ENCODE measurements at regions not wholly inside any gene's neighbourhood (a gene's known extent, or its start where the extent isn't known, plus 50 kb on each side); places are given as distances from the start of the nearest gene placed in this dataset.
"Not testable (repeated sequence)": the region's sequence is repeated elsewhere in the genome, so short reads cannot be mapped to it uniquely, and the experiment has no call there.

- no peak overlapping the region for H3K27ac ChIP-seq
- H3K4me3 ChIP-seq = no peak overlapping the region
- no peak for DNase-seq
- no peak for ATAC-seq
- H3K4me1 ChIP-seq = no peaks in the 10 kb centered on the region
- intact Hi-C loops (cut with DNase I) = no loop called here
- H3K27me3 ChIP-seq = no peaks in the 10 kb centered on the region
- no peak for TF ChIP-seq CTCF (IDR thresholded peaks at IDR 0.05)
- H3K9me3 ChIP-seq = peaks cover 0 to 1% (median 0%) of the 10 kb centered on the region in 11 donors
- H3K36me3 ChIP-seq = no peaks in the 10 kb centered on the region
These were observed 238.4 kb upstream of the ETAA1 start for GRCh38 chr2:67158718-67159117.

GRCh38 chr2:67159929-67160328, 237.2 kb upstream of the ETAA1 start:
- TF ChIP-seq CTCF (IDR thresholded peaks at IDR 0.05) = no peak
- Histone ChIP-seq H3K36me3 (no peaks in the 10 kb centered on the region), H3K9me3 (no peaks in the 10 kb centered on the region), H3K4me3 (no peak overlapping the region), H3K27me3 (no peaks in the 10 kb centered on the region), H3K4me1 (no peaks in the 10 kb centered on the region), H3K27ac (no peak overlapping the region)
- DNase-seq (no peak), ATAC-seq (no peak)
- WGBS, 2 donors = 68 to 70% methylated on average over 4 of the region's 4 CpGs
- intact Hi-C loops (cut with DNase I) = no loop called here

- TF ChIP-seq CTCF (IDR thresholded peaks at IDR 0.05) = no peak
- ATAC-seq = no peak
- Histone ChIP-seq H3K36me3 (no peaks in the 10 kb centered on the region), H3K27me3 (peaks cover 0 to 5% (median 0%) of the 10 kb centered on the region in 7 donors), H3K4me3 (no peak overlapping the region), H3K9me3 (peaks cover 0 to 6% (median 0%) of the 10 kb centered on the region in 11 donors), H3K27ac (no peak overlapping the region), H3K4me1 (no peaks in the 10 kb centered on the region)
- intact Hi-C loops (cut with DNase I) = no loop called here
- no peak for DNase-seq
- WGBS, 2 donors = 58 to 66% methylated on average over 4 of the region's 4 CpGs
These were observed 232.2 kb upstream of the ETAA1 start for GRCh38 chr2:67164771-67165522.

GRCh38 chr2:67165523-67165990, 231.6 kb upstream of the ETAA1 start:
- ATAC-seq = no peak
- TF ChIP-seq CTCF (IDR thresholded peaks at IDR 0.05) = no peak
- intact Hi-C loops (cut with DNase I) = no loop called here
- no peaks in the 10 kb centered on the region for H3K36me3 ChIP-seq
- no peaks in the 10 kb centered on the region for H3K4me1 ChIP-seq
- H3K27me3 ChIP-seq = peaks cover 0 to 5% (median 0%) of the 10 kb centered on the region in 7 donors
- no peak for DNase-seq
- H3K9me3 ChIP-seq = peaks cover 0 to 6% (median 0%) of the 10 kb centered on the region in 11 donors
- H3K27ac ChIP-seq = no peak overlapping the region
- no peak overlapping the region for H3K4me3 ChIP-seq

GRCh38 chr2:67166511-67166910, 230.6 kb upstream of the ETAA1 start:
- H3K27ac ChIP-seq; H3K4me1 ChIP-seq; H3K9me3 ChIP-seq; H3K4me3 ChIP-seq; H3K27me3 ChIP-seq; intact Hi-C loops (cut with DNase I); ATAC-seq; H3K36me3 ChIP-seq; DNase-seq: not testable (repeated sequence)
- WGBS, 2 donors = 76 to 79% methylated on average over 2 of the region's 2 CpGs
